HEK293 (cell line): ENCODE measurements at regions not wholly inside any gene's neighbourhood (a gene's known extent, or its start where the extent isn't known, plus 50 kb on each side); places are given as distances from the start of the nearest gene placed in this dataset.
A peak's percentile ranks its signal among the peaks of the same experiment; 100 is the strongest.

Experiments used
- CTCF ChIA-PET: fragments of 350-600 bp; formaldehyde crosslinking; extraction: SDS; loops from one replicate; lab custom pipeline; 2021; ENCODE audit warnings: antibody characterized with exemption; lab: Yijun Ruan, JAX
- POLR2A ChIA-PET: fragments of 300-600 bp; formaldehyde crosslinking; extraction: SDS; loops from one replicate; lab custom pipeline; 2020; ENCODE audit warnings: antibody characterized with exemption, inconsistent platforms; lab: Yijun Ruan, JAX
- H3K27ac ChIP-seq: fragments of 200-500 bp; sonication (Bioruptor generic); 2 replicates; pipeline ENCODE4 v1.5.1; 2014; ENCODE audit warnings: low read depth, low read length, control low read depth, inconsistent platforms; ENCODE audit errors: extremely low read depth
- H3K36me3 ChIP-seq, 2 experiments: fragments of 200-500 bp in 1 of 2; sonication (Bioruptor generic) in 1 of 2; 1 replicate in 1 of 2; 2 replicates in 1 of 2; pipeline ENCODE4 v1.5.1; 2014 to 2017; ENCODE audit warnings: inconsistent platforms in 2 of 2, low read length in 2 of 2; ENCODE audit not compliant: control insufficient read depth in 2 of 2, insufficient read depth in 1 of 2
- H3K4me1 ChIP-seq: fragments of 200-500 bp; sonication (Bioruptor generic); 2 replicates; pipeline ENCODE4 v1.5.1; 2014; ENCODE audit warnings: mild to moderate bottlenecking, low read length, inconsistent platforms; ENCODE audit not compliant: control insufficient read depth, insufficient read depth
- H3K4me3 ChIP-seq: 2 replicates; pipeline ENCODE4 v1.5.1; 2011; ENCODE audit warnings: low read depth, mild to moderate bottlenecking, control low read depth, low read length, moderate library complexity
- H3K9me3 ChIP-seq: fragments of 200-500 bp; sonication (Bioruptor generic); 2 replicates; pipeline ENCODE4 v1.5.1; 2014; ENCODE audit warnings: low read depth, low read length, inconsistent platforms; ENCODE audit not compliant: control insufficient read depth, insufficient read depth
- GFI1B ChIP-seq: fragments of 450-650 bp; formaldehyde crosslinking; IDR thresholded peaks from 2 replicates; pipeline ENCODE4 v1.5.1; 2016; ENCODE audit warnings: missing biosample characterization, missing genetic modification characterization
- HOXA7 ChIP-seq: sonication (generic); formaldehyde crosslinking; IDR thresholded peaks from 2 replicates; pipeline ENCODE4 v1.8.1; 2022; ENCODE audit warnings: missing genetic modification reagents, borderline replicate concordance
- KLF8 ChIP-seq: fragments of 450-650 bp; formaldehyde crosslinking; IDR thresholded peaks from 2 replicates; pipeline ENCODE4 v1.5.1; 2016; ENCODE audit warnings: missing biosample characterization, missing genetic modification characterization
- KLF9 ChIP-seq: fragments of 450-650 bp; formaldehyde crosslinking; IDR thresholded peaks from 2 replicates; pipeline ENCODE4 v1.5.1; 2016; ENCODE audit warnings: missing biosample characterization, missing genetic modification characterization, low read depth
- SETDB1 ChIP-seq: IDR thresholded peaks from one replicate; pipeline ENCODE4 v1.6.1; 2017; ENCODE audit warnings: mild to moderate bottlenecking, low read length, moderate library complexity, mixed read lengths; ENCODE audit not compliant: insufficient read length
- TCF7L2 ChIP-seq: IDR thresholded peaks from 2 replicates; pipeline ENCODE4 v1.6.1; 2011; ENCODE audit warnings: low read depth, mild to moderate bottlenecking, inconsistent platforms, low read length, moderate library complexity, borderline replicate concordance
- YY2 ChIP-seq: fragments of 450-650 bp; formaldehyde crosslinking; IDR thresholded peaks from 2 replicates; pipeline ENCODE4 v1.5.1; 2016; ENCODE audit warnings: missing biosample characterization, missing genetic modification characterization
- ZBTB1 ChIP-seq: fragments of 450-650 bp; formaldehyde crosslinking; IDR thresholded peaks from 2 replicates; pipeline ENCODE4 v1.5.1; 2016; ENCODE audit warnings: missing biosample characterization, missing genetic modification characterization
- ZBTB11 ChIP-seq: fragments of 450-650 bp; formaldehyde crosslinking; conservative IDR thresholded peaks from 2 replicates; pipeline ENCODE4 v1.5.1; 2016; ENCODE audit warnings: low read depth, missing biosample characterization, missing genetic modification characterization
- ZBTB8A ChIP-seq: fragments of 450-650 bp; formaldehyde crosslinking; IDR thresholded peaks from 2 replicates; pipeline ENCODE4 v1.5.1; 2016; ENCODE audit warnings: missing biosample characterization, missing genetic modification characterization
- ZNF10 ChIP-seq: fragments of 450-650 bp; formaldehyde crosslinking; IDR thresholded peaks from 2 replicates; pipeline ENCODE4 v1.5.1; 2017; ENCODE audit warnings: missing biosample characterization, missing genetic modification characterization
- ZNF174 ChIP-seq: fragments of 450-650 bp; formaldehyde crosslinking; IDR thresholded peaks from 2 replicates; pipeline ENCODE4 v1.5.0; 2017; ENCODE audit warnings: missing biosample characterization, mild to moderate bottlenecking, missing genetic modification characterization
- ZNF19 ChIP-seq: fragments of 450-650 bp; formaldehyde crosslinking; IDR thresholded peaks from 2 replicates; pipeline ENCODE4; 2016; ENCODE audit warnings: missing biosample characterization, missing genetic modification characterization, low read depth
- ZNF223 ChIP-seq: fragments of 450-650 bp; formaldehyde crosslinking; IDR thresholded peaks from 2 replicates; pipeline ENCODE4 v1.5.1; 2016; ENCODE audit warnings: missing biosample characterization, missing genetic modification characterization
- ZNF248 ChIP-seq: fragments of 450-650 bp; formaldehyde crosslinking; IDR thresholded peaks from 2 replicates; pipeline ENCODE4 v1.5.1; 2017; ENCODE audit warnings: missing biosample characterization, missing genetic modification characterization
- ZNF354C ChIP-seq: fragments of 450-650 bp; formaldehyde crosslinking; IDR thresholded peaks from 2 replicates; pipeline ENCODE4 v1.5.1; 2016; ENCODE audit warnings: missing biosample characterization, missing genetic modification characterization, low read depth, borderline replicate concordance
- ZNF37A ChIP-seq: fragments of 450-650 bp; IDR thresholded peaks from 2 replicates; pipeline ENCODE4 v1.5.1; 2018; ENCODE audit warnings: missing biosample characterization, missing genetic modification characterization
- ZNF426 ChIP-seq: fragments of 450-650 bp; formaldehyde crosslinking; IDR thresholded peaks from 2 replicates; pipeline ENCODE4 v1.5.1; 2017; ENCODE audit warnings: missing biosample characterization, missing genetic modification characterization, mild to moderate bottlenecking, inconsistent platforms, moderate library complexity
- ZNF433 ChIP-seq: fragments of 450-650 bp; formaldehyde crosslinking; IDR thresholded peaks from 2 replicates; pipeline ENCODE4 v1.5.1; 2016; ENCODE audit warnings: missing biosample characterization, missing genetic modification characterization, low read depth
- ZNF529 ChIP-seq: fragments of 450-650 bp; formaldehyde crosslinking; IDR thresholded peaks from 2 replicates; pipeline ENCODE4 v1.5.1; 2017; ENCODE audit warnings: missing genetic modification characterization, missing biosample characterization; ENCODE audit not compliant: insufficient replicate concordance
- ZNF560 ChIP-seq: fragments of 450-650 bp; formaldehyde crosslinking; IDR thresholded peaks from 2 replicates; pipeline ENCODE4 v1.5.1; 2017; ENCODE audit warnings: missing biosample characterization, missing genetic modification characterization, borderline replicate concordance
- ZNF645 ChIP-seq: fragments of 450-650 bp; formaldehyde crosslinking; IDR thresholded peaks from 2 replicates; pipeline ENCODE4; 2016; ENCODE audit warnings: missing biosample characterization, missing genetic modification characterization
- ZNF792 ChIP-seq: fragments of 450-650 bp; formaldehyde crosslinking; IDR thresholded peaks from 2 replicates; pipeline ENCODE4 v1.5.1; 2016; ENCODE audit warnings: missing biosample characterization, missing genetic modification characterization
- ZSCAN18 ChIP-seq: fragments of 450-650 bp; formaldehyde crosslinking; IDR thresholded peaks from 2 replicates; pipeline ENCODE4 v1.5.1; 2016; ENCODE audit warnings: missing biosample characterization, missing genetic modification characterization

GRCh38 chr2:234172532-234172931 lies 122.0 kb downstream of the SPP2 start:
- H3K27ac ChIP-seq = no peak overlapping the region
- CTCF ChIA-PET = interaction anchor here (0.9 to 1.1 kb wide), 2 partner anchors 37 to 196 kb away, joined by 3 read pairs; no protein-coding TSS in a partner anchor
- H3K4me3 ChIP-seq = no peak overlapping the region
- H3K4me1 ChIP-seq = peaks cover 2% of the 10 kb centered on the region; the same call in 1 of the 2 replicates
- no peak for TF ChIP-seq KLF8 (tag by site-specific recombination)
- TF ChIP-seq TCF7L2 = no peak
- peak; percentile 25 for TF ChIP-seq SETDB1
- TF ChIP-seq, all 188 proteins: peak for 1
- POLR2A ChIA-PET = no interaction called here
- Histone ChIP-seq H3K9me3 (no peaks in the 10 kb centered on the region), H3K36me3 (no peaks in the 10 kb centered on the region)

- no peak overlapping the region for H3K4me3 ChIP-seq
- no peak for TF ChIP-seq GFI1B (tag by site-specific recombination)
- no peak for TF ChIP-seq ZSCAN18
- TF ChIP-seq ZNF645 (tag by site-specific recombination) = no peak
- no peak for TF ChIP-seq ZNF223 (tag by site-specific recombination)
- no peak for TF ChIP-seq YY2 (tag by site-specific recombination)
- no peak for TF ChIP-seq ZBTB8A
- TF ChIP-seq ZNF529 (tag by site-specific recombination) = no peak
- no peak for TF ChIP-seq KLF9 (tag by site-specific recombination)
- TF ChIP-seq ZNF433 (tag by site-specific recombination) = no peak
- TF ChIP-seq ZNF174 (tag by site-specific recombination) = no peak
- no peak for TF ChIP-seq ZNF560
- no peaks in the 10 kb centered on the region for H3K9me3 ChIP-seq
- no peak overlapping the region for H3K27ac ChIP-seq
- no peaks in the 10 kb centered on the region for H3K4me1 ChIP-seq
- CTCF ChIA-PET = interaction anchor here (1.1 kb wide), 1 partner anchor 37 kb away, joined by 3 read pairs; no protein-coding TSS in a partner anchor
- no peaks in the 10 kb centered on the region for H3K36me3 ChIP-seq
- POLR2A ChIA-PET = no interaction called here
These were observed 121.6 kb downstream of the SPP2 start for GRCh38 chr2:234172066-234172465.

GRCh38 chr2:234171666-234172065 lies 121.2 kb downstream of the SPP2 start:
- POLR2A ChIA-PET = no interaction called here
- Histone ChIP-seq H3K36me3 (no peaks in the 10 kb centered on the region), H3K27ac (no peak overlapping the region)
- TF ChIP-seq ZNF248 (tag by site-specific recombination) (no peak), ZNF354C (tag by site-specific recombination) (no peak), ZNF426 (tag by site-specific recombination) (no peak), ZNF19 (tag by site-specific recombination) (no peak), ZNF10 (tag by site-specific recombination) (no peak), ZNF37A (no peak), ZBTB11 (tag by site-specific recombination) (no peak), ZNF792 (tag by site-specific recombination) (no peak), ZBTB1 (tag by site-specific recombination) (no peak), ZSCAN18 (no peak), HOXA7 (CRISPR knock-in tag) (no peak)
- TF ChIP-seq, all 188 proteins: peak for 0
- H3K4me3 ChIP-seq = no peak overlapping the region
- CTCF ChIA-PET = no interaction called here
- H3K4me1 ChIP-seq = no peaks in the 10 kb centered on the region
- no peaks in the 10 kb centered on the region for H3K9me3 ChIP-seq
